Gastrocnemius medialis (tissue), 4 donors: ENCODE measurements at regions not wholly inside any gene's neighbourhood (a gene's known extent, or its start where the extent isn't known, plus 50 kb on each side); places are given as distances from the start of the nearest gene placed in this dataset.

ENCODE experiments used
- CTCF ChIP-seq, 5 experiments: fragments of 450-650 bp in 3 of 5; fragments of 200-600 bp in 2 of 5; sonication (generic) in 2 of 5; IDR thresholded peaks in 4 of 5; conservative IDR thresholded peaks in 1 of 5; 1 replicate in 4 of 5; 2 replicates in 1 of 5; pipeline ENCODE4 v1.5.1; 2016 to 2019; ENCODE audit warnings: antibody characterized with exemption in 5 of 5, mild to moderate bottlenecking in 3 of 5, moderate library complexity in 3 of 5
- POLR2A ChIP-seq, 2 donors: fragments of 450-650 bp; IDR thresholded peaks; one replicate each; pipeline ENCODE4 v1.6.1; 2017; ENCODE audit warnings: antibody characterized with exemption in 2 of 2, mild to moderate bottlenecking in 2 of 2, moderate library complexity in 2 of 2

- TF ChIP-seq CTCF (IDR thresholded peaks at IDR 0.05 in 4 of 5, conservative IDR thresholded peaks at IDR 0.05 in 1 of 5) (no peak), POLR2A (IDR thresholded peaks at IDR 0.05) (no peak)
These were observed 59.5 kb upstream of the TOMM7 start for GRCh38 chr7:22882106-22882505.
